GM21423 (cell line): ENCODE measurements at regions not wholly inside any gene's neighbourhood (a gene's known extent, or its start where the extent isn't known, plus 50 kb on each side); places are given as distances from the start of the nearest gene placed in this dataset.
"Not testable (repeated sequence)": the region's sequence is repeated elsewhere in the genome, so short reads cannot be mapped to it uniquely, and the experiment has no call there.

Experiments used
- ATAC-seq: cut with Tn5 transposase; IDR thresholded peaks from one replicate; pipeline ENCODE4 v1.9.1; 2021; ENCODE audit warnings: mild to moderate bottlenecking, moderate library complexity; ENCODE audit not compliant: unreplicated experiment

DNA sequence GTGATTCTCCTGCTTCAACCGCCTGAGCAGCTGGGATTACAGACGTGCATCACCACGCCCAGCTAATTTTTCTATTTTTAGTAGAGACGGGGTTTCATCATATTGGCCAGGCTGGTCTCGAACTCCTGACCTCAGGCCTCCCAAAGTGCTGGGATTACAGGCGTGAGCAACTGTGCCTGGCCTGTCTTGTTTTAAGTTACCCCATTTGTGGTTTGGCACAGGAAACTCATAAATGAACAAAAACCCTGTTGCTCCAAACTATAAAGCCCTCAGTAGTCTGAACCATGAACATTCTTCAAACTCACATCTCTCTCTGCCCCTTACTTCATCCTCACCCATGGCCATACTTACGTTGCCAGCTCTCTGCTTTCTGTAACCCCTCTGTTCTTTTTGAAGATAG, 61.7 kb downstream of the RHOU start:
- not testable (repeated sequence) for ATAC-seq

DNA sequence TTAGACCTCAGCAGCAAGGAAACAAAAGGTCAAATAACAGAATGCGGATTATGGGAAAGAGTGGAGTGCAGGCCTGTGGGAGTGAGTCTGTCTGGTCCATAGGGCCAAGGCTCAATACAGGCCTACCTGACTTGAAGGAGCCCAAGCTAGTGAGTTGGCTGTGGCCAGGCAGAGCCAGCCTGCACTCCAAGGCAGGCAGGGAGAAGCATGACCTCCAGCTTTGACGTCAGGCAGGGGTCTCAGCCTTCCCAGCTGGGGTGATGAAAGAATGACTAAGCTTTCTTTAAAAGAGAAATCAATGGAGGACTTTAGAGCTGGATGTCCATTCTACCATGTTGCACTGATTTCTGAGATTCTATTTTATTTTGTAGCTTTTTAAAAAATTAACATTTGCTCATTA, 62.8 kb downstream of the RHOU start:
- ATAC-seq, result no peak

DNA sequence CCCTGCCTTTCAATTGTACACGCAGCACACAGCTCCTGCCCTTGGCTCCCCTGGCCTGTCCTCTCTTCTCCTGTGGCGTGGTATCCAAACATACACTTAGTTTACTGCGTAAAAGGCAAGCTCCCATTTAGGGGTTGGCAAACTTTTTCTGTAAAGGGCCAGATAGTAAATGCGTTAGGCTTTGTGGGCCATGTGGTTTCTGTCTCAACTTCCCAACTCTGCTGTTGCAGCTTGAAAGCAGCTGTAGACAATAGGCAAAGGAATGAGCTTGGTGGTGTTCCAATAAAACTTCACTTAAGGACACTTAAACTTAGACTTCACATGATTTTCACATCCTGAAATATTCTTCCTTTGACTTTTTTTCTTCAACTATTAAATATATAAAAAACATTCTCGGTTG, 63.3 kb downstream of the RHOU start:
- no peak for ATAC-seq

DNA sequence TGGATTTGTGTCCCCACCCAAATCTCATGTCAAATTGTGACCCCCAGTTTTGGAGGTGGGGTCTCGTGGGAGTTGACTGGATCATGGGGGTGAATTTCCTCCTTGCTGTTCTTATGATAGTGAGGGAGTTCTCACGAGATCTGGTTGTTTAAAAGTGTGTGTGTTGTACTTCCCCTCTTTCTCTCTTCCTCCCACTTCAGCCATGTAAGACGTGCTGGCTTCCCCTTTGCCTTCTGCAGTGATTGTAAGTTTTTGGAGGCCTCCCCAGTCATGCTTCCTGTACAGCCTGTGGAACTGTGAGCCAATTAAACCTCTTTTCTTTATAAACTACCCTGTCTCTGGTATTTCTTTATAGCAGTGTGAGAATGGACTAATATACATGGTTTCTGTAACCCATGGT, 64.6 kb downstream of the RHOU start:
- ATAC-seq, result no peak

DNA sequence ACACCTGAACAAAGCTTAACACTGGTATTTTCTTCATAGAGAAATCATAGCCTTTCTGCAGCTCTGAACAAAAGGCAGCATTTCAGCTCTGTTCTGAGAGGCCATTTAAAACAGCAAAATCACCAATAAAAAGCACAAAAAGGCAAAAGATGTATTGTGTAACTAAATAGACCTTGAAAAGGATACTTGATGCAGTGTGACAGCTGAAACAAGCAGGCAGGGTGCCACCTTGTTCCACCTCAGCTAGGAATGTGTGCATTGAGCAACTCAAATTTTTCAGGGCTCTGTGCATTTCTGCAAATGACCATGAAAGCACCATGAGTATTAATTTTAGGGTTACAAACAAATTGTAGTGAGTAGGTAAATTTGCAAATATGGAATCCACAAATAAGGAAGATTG, 65.8 kb downstream of the RHOU start:
- ATAC-seq, result no peak

DNA sequence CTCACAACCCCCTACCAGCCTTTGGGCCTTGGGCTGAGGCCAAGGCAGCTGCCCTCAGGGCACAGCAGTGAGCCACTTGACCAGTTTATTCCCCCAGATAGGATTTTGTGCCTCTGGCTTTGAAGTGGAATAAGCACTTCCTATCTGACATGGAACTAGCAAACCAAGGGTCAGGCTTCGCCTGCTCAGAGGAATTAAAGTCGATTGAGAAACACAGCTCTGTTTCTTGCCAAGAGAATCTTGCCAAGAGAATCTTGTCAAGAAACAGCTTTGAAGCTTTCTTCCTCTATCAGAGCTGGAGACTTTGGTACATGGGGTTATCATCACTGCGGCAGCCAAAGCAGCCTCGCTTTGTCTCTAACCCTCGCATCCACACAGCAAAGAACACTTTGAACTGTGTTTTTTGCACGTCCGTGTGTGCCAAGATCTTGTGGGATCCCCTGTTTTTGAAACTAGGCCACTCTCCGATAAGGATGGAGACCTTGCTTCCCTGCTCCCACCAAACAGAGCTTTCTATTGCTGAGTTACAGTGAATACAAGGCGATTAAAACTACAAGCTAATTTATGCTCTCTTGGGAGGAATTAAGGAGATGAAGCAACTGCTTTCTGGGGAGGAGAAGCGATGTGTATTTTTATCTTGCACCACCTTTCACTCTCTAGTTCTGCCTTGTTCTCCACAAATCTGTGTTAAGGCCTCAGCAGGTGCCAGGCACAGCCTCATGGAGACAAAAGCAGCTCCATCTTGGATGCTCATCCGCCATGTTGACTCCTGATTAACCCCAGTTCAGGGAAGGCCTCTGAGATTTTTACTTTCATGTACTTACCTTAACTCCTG, 67.3 kb downstream of the RHOU start:
- no peak for ATAC-seq

DNA sequence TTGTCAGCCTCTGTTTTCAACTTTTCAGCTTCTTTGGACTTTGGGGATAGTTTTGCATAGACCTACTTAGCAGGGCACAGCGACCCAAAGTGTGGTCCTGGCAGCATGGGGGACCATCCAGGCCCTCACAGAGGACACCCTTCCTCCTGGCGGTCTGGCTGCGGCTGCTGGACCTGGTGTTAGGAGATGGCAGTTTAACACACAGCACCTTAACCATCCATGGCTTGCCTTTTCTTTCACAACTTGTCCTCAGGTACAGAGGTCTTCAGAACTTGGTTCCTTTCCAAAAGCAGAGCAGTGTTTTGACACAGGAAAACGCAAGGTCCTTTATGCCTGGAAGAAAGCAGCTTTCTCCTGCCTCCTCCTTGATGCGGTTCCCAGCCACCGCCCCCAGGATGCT, 68.1 kb downstream of the RHOU start:
- ATAC-seq, result no peak

DNA sequence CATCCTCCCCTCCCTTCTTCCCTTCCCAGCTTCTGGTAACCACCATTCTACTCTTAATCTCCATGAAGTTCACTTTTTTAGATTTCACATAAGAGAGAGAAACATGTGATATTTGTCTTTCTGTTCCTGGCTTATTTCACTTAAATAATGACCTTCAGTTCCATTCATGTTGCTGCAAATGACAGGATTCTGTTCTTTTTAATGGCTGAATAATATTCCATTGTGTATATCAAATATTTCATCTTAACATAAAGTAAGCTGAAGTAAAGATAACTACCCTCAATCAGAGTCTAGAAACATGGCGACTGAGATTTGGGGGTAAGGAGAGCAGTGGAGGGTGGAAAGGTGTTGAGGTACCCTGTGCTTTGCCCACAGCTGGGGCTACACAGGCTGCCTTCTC, 68.9 kb downstream of the RHOU start:
- no peak for ATAC-seq

DNA sequence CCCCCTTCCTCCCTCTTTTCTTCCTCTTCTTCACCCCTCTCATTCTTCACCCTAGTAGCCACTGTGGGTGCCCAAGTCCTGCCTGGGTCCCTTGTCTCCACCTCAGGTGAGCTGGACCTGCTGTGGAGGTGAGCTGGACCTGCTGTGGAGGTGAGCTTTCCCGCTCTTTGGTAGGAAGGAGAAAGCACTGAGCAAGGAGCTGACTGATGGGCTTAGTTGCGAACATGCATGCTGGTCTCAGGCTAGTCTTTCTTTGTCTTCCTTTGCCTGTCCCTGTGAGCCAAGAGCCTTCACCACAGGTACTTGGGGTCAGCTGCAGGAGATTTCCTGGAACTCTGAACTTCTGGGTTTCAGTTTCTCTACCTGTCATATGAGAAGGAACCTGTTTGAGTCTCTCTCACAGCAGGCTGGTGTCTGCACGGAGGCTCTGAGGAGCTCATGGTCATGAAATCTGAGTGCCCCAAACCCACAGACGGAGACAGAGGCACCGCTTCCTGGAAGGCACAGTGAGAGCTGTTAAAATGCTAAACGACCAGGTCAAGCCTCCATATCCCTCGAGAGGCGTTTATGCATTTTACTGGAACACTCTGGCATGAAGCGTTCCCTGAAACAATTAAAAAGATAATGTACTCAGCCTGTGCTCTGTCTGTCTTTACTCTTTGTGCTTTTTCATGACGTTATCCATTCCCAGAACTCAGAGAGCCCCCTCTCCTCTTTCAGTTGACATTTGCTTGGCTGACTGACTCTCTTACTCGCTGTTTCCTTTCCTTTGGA, 69.5 kb downstream of the RHOU start:
- ATAC-seq, result no peak

DNA sequence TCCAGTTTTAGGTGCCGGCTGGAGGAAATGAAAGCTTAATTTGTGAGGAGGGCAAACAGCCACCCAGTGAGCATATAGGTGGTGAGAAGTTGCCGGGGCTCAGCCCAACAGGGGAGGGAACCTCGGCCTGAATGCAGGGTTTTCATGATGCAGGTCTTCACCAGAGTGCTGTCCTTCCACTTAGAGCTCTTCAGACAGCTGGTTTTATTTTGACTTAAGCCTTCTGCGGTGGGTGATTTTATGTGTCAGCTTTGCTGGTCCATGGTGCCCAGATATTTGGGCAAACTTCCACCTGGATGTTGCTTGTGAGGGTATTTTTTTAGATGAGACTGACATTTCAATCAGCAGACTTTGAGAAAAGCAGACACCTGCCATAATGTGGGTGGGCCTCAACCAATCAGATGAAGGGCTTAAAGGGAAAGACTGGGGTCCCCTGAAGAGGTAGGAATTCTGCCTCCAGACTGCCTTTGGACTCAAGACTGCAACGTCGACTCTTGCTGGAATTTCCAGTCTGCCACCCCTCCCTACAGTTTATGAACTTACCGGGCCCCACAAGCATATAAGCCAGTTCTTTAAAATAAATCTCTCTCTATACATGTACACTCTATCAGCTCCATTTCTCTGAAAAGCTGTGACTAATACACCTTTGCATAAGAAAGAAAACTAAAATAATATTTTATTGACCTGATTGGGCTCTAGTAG, 72.8 kb downstream of the RHOU start:
- no peak for ATAC-seq

DNA sequence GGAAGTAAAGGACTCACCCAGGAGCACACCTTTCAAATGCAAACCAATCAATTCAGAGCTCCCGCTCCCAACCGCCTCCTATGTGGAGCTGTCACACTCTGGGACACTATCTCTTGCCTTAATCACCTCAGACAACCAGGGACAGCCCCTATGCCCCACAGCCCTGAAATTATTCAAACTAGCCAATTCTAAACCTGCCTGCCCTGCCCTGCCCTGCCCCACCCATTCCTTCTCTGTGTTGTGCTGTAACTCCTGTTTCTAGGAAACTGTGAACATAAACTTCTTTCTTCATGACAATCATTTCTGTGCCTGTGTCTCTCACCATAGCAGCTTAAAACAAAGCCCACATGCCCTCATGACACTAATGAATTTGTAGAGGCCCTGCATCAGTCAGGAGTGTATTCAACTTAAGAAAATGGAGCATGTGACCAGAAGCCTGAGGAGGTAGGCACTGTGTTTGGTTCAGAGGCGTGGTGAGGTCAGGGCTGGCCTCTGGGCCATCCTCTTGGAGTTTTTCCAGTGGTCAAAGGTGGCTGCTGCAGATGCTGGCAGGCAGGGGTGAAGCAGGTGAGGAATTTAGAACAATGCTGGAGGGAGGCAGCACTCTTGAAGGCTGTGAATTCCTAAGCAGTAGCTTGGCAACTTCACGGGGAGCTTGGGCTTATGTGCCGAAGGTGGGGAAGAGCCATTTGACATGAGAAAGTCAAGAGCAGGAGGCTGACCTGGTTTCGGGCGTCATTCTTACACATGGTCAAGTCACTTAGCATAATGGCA, 74.5 kb downstream of the RHOU start:
- no peak for ATAC-seq

DNA sequence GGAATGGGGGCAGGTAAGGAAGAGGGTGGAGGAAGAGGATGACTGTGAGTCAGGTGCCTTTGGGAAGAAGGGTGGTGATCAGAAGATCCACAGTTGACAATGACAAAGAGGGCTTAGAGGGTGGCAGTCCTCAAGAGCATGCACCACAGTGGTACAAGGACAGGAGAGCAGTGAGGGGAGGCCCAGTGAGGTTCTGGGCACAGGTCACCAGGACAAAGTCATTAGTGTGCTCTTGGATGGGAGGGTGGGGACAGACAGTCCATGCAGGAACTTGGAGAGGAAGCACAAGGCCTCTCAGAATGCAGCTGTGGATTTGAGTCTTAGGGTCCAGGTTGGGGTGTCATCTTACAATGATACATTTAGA, 75.1 kb downstream of the RHOU start:
- no peak for ATAC-seq

DNA sequence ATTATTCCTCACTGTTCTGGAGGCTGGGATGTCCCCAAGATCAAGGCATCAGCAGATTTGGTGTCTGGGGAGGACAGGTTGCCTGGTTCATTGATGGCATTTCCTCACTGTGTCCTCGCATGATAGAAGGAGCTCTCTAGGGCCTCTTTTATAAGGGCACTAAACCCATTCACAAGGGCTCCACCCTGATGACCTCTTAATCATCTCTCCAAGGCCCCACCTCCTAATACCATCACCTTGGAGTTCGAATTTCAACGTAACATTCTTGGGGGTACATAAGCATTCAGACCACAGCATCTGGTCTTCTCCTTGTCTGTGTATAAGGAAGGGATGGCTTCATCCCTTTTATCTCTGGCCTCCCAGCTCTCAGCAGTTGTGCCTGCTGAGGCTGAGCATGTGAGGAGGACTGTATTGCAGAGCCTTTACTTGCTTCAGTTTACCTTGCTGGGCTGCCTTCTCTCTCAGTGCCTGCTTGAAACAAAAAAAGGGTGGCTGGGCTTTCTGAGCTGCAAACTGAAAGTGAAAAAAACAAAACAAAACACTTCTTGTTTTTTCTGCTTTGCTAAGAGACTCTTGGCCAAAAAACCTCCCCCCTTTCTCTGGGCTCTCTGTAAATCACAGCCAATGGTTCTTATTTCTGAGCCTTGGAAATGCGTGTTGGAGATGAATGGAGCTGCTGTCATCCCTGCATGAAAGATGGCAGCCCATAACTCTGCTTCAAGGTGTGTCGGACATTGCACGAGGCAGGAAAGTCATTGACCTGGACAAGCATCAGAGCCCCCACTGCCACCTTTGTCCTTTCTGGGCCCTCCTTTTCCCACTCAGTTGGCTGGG, 75.8 kb downstream of the RHOU start:
- ATAC-seq, result peak; percentile 56

DNA sequence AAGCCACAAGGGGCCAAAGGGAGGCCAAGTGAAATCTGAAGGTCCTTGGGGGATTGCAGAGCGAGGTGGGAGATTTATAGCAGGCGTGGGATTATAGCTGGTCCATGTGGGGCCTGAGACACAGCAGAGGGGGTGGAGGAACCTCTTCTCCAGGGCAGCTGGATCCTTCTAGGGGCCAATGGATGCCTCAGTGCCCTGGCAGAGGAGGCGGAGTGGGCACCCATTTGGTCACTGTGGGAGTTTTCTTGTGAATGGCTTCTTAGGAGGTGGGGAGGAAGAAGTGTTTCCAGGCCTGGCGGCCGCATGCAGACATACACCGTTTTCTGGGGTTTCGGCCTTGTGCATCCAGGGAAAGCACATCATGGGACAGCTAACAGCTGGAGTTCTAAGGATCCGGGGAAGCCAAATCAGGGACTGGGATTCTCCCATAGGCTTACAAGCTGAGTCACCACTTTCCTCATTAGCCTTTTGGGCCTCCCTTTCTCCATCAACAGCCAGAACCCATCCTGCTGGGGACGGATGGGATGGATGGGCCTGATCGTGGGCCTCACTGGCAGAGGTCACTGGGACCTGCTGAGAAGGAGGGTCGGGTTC, 76.5 kb downstream of the RHOU start:
- ATAC-seq, result no peak

DNA sequence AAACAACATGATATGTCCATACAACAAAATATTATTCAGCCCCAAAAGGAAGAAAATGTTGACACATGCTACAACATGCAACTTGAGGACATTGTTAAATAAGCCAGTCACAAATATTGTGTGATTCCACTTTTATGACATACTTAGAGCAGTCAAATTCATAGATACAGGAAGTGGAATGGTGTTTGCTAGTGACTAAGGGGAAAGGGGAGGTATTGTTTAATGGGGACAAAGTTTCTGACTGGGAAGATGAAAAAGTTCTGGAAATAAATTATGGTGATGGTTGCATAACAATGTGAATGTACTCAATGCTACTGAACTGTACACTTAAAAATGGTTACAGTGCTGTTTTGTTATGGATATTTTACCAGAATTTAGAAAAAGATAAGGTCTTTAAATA, 77.7 kb downstream of the RHOU start:
- ATAC-seq, result no peak

DNA sequence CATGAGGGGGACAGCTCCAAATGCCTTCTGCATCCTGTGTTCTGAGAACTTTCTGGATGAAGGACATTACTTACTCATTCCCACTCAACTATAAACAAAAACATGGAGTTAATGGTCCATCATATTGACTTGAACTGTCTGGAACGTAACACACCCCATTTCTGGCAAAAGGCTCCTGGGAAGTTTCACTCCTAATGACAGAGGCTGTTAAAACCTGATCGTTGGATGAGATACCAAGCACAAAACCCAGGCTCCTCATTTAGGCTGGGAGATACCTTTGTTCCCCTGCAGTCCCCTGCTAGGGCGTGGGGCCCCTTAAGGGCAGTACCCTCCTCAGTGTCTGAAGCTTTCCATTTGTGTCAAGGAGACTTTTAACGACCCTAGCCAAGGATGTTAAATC, 78.9 kb downstream of the RHOU start:
- ATAC-seq, result no peak

DNA sequence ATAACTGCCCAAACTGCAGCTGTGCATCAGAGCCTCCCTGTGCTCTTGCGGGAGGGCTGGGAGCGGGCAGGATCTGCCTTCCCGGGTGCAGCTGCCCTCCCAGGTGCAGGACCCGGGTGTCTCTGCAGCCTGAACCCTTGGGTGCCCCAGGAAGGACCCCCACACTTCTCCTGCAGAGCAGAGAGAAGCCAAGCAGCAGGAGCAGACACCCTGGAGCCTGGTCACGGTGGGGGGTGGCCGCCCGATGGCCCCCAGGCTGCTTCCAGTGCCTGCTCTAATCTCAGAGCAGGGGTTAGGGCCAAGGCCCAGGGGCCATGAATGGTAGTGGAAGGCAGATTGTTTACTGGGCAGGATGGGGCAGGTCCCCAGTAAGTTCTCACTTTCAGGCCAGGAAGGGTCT, 83.0 kb downstream of the RHOU start:
- no peak for ATAC-seq

DNA sequence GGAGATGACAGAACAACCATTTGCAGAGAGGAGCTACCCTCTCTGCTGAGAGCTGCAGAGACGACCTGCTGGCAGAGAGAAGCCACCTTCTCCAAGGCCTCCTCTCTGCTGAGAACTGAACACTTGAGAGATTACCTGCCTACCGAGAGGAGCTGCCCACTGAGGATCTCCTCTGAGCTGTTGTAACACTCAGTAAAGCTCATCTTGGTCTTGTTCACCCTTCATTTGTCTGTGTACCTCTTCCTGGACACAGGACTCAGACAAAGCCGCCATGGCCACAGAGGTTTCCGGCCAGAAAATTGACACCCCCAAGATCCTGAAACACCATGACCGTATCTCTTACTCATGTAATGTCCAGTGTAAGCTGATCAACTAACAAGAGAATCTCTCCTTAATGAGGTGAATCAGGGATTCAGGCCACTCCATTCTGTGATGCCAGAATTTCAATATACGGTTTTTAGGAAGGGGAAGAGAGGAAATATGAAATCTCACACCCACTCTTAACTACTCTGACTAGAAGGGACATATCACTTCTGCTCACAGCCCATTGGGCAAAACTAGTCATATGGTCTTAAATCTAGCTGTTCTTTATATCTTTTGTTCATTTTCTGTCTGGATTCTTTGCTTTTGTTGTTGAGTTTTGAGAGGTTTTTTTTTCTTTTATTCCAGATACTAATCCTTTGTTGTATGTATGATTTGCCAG, 83.8 kb downstream of the RHOU start:
- ATAC-seq, result no peak

DNA sequence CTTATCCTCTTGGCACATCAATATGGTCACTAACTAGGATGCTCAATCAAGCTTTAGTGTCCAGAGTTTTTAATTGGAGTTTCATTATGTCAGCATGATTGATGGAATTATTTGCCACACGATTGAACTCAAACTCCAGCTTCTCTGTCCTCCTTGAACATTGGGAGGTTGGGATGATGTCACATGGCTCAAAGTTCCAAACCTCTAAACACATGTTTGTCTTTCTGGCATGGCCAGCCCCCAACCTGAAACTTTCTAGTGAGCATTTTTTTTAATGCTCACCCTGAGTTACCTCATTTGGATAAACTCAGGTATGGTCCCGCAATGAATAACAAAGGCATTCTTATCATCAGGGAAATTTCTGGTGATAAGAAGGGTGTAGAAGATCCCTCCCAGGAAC, 86.0 kb downstream of the RHOU start:
- no peak for ATAC-seq
